Brain microvascular endothelial cell (primary cell): ENCODE measurements at regions not wholly inside any gene's neighbourhood (a gene's known extent, or its start where the extent isn't known, plus 50 kb on each side); places are given as distances from the start of the nearest gene placed in this dataset.

Source experiments
- DNase-seq: peaks from one replicate; pipeline ENCODE4 v3.0.0-alpha.2; 2020
- H3K27ac ChIP-seq: fragments of 250-450 bp; sonication (Bioruptor Pico); 2 replicates; pipeline ENCODE4 v1.5.1; 2020; ENCODE audit warnings: mild to moderate bottlenecking, moderate library complexity
- H3K27me3 ChIP-seq: fragments of 250-450 bp; sonication (Bioruptor Pico); replicated peaks from 2 replicates; pipeline ENCODE4 v1.5.1; 2020; ENCODE audit warnings: mild to moderate bottlenecking
- H3K36me3 ChIP-seq: fragments of 250-450 bp; sonication (Bioruptor Pico); replicated peaks from 2 replicates; pipeline ENCODE4 v1.5.1; 2020; ENCODE audit warnings: mild to moderate bottlenecking
- H3K4me3 ChIP-seq: 2 replicates; pipeline ENCODE4 v1.5.1; 2011; ENCODE audit warnings: low read depth, mild to moderate bottlenecking, control low read depth, low read length, moderate library complexity
- CTCF ChIP-seq: IDR thresholded peaks from 2 replicates; pipeline ENCODE4 v1.5.1; 2011; ENCODE audit warnings: low read depth, mild to moderate bottlenecking, moderate library complexity, low read length, control low read depth, inconsistent platforms; ENCODE audit errors: missing control alignments
- in situ Hi-C: cut with HindIII; loops from 2 replicates; pipeline ENCODE4 v1.10.0; 2017; ENCODE audit warnings: low sequenced_read_pairs, low pct_ligation_motif_present

- Histone ChIP-seq H3K27ac (no peak overlapping the region), H3K36me3 (no peaks in the 10 kb centered on the region), H3K4me3 (no peak overlapping the region), H3K27me3 (no peaks in the 10 kb centered on the region)
- no peak for TF ChIP-seq CTCF
- DNase-seq, result no peak
- in situ Hi-C loops, result no loop called here
Measured at GRCh38 chr2:60341151-60341550, 212.3 kb downstream of the BCL11A start.

- Histone ChIP-seq H3K27ac (no peak overlapping the region), H3K4me3 (no peak overlapping the region), H3K36me3 (no peaks in the 10 kb centered on the region), H3K27me3 (no peaks in the 10 kb centered on the region)
- no peak for TF ChIP-seq CTCF
- in situ Hi-C loops, result no loop called here
- DNase-seq, result no peak
Measured at GRCh38 chr2:60339286-60339685, 214.2 kb downstream of the BCL11A start.

- DNase-seq, result no peak
- TF ChIP-seq CTCF, result no peak
- H3K27ac ChIP-seq, result no peak overlapping the region
- no peak overlapping the region for H3K4me3 ChIP-seq
- H3K27me3 ChIP-seq, result no peaks in the 10 kb centered on the region
- no peaks in the 10 kb centered on the region for H3K36me3 ChIP-seq
- in situ Hi-C loops, result no loop called here
Measured at GRCh38 chr2:60337142-60337497, 216.3 kb downstream of the BCL11A start.

- DNase-seq, result no peak
- Histone ChIP-seq H3K27me3 (no peaks in the 10 kb centered on the region), H3K27ac (no peak overlapping the region), H3K36me3 (no peaks in the 10 kb centered on the region), H3K4me3 (no peak overlapping the region)
- no peak for TF ChIP-seq CTCF
- in situ Hi-C loops, result no loop called here
Measured at GRCh38 chr2:60336442-60337141, 216.9 kb downstream of the BCL11A start.

- Histone ChIP-seq H3K4me3 (no peak overlapping the region), H3K36me3 (no peaks in the 10 kb centered on the region), H3K27ac (no peak overlapping the region), H3K27me3 (no peaks in the 10 kb centered on the region)
- no peak for DNase-seq
- no peak for TF ChIP-seq CTCF
- in situ Hi-C loops, result no loop called here
Measured at GRCh38 chr2:60335533-60336237, 217.8 kb downstream of the BCL11A start.

- Histone ChIP-seq H3K36me3 (no peaks in the 10 kb centered on the region), H3K27me3 (no peaks in the 10 kb centered on the region), H3K4me3 (no peak overlapping the region), H3K27ac (no peak overlapping the region)
- no peak for DNase-seq
- TF ChIP-seq CTCF, result no peak
- in situ Hi-C loops, result no loop called here
Measured at GRCh38 chr2:60334610-60335009, 218.8 kb downstream of the BCL11A start.
